Right atrium auricular region (tissue), 2 donors: ENCODE measurements at regions not wholly inside any gene's neighbourhood (a gene's known extent, or its start where the extent isn't known, plus 50 kb on each side); places are given as distances from the start of the nearest gene placed in this dataset.
A peak's percentile ranks its signal among the peaks of the same experiment; 100 is the strongest.
"Not testable (repeated sequence)": the region's sequence is repeated elsewhere in the genome, so short reads cannot be mapped to it uniquely, and the experiment has no call there.

ENCODE experiments used
- DNase-seq: peaks from one replicate; pipeline ENCODE4 v3.0.0-alpha.2; 2019; ENCODE audit warnings: low spot score
- H3K27ac ChIP-seq, 2 donors: fragments of 200-600 bp; sonication (generic); 1 replicate in 1 of 2; 2 replicates in 1 of 2; pipeline ENCODE4 v1.5.1; 2016 to 2019
- H3K27me3 ChIP-seq, 2 donors: fragments of 200-600 bp; sonication (generic); one replicate each; pipeline versions ENCODE4 v1.5.1 to v1.6.0; 2017 to 2019
- H3K36me3 ChIP-seq: fragments of 200-600 bp; sonication (generic); one replicate; pipeline ENCODE4 v1.5.1; 2016
- H3K4me1 ChIP-seq, 2 donors: fragments of 200-600 bp; sonication (generic); one replicate each; pipeline versions ENCODE4 v1.5.1 to v1.6.0; 2017 to 2019
- H3K4me3 ChIP-seq, 2 donors: fragments of 200-600 bp; sonication (generic); 1 replicate in 1 of 2; 2 replicates in 1 of 2; pipeline ENCODE4 v1.5.1; 2017 to 2019; ENCODE audit warnings: mild to moderate bottlenecking in 1 of 2, moderate library complexity in 1 of 2
- H3K9me3 ChIP-seq, 2 donors: fragments of 200-600 bp; sonication (generic); one replicate each; pipeline ENCODE4 v1.5.1; 2019
- CTCF ChIP-seq, 2 donors: fragments of 200-600 bp; sonication (generic); IDR thresholded peaks; one replicate each; pipeline ENCODE4 v1.5.1; 2019; ENCODE audit warnings: antibody characterized with exemption in 2 of 2

DNA sequence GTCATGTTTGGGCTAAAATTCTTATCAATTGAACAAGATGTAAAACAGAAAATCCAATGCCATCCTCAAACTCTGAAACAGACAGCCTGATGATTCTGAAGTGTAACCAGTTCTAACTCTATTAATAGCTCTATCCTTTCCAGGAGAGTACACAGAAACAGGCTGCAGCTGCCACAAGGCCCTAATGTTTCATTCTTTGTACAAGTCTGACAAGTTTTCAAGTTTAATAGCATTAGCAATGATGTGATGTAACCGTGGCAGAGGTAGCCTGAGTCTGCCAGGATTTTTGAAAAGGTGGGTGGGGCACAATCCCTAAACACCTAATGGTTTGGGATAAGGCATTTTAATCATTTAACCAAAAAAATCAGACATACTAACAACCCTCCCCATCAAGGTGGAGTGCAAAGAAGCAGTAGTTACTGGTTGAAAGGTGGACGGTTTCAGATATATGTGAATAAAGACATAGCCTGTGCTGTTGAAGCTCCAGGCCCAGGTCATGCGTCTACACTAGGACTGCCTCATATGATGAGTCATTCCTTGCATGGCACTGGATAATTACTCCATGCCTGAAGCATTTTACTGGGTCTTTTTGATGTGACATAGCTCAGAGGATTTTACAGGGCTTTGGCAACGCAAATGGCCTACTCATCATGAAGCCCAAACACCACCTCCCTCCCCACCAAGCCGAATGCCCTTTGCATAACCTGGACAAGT, 145.1 kb upstream of the GRIP1 start:
- no peaks in the 10 kb centered on the region for H3K36me3 ChIP-seq
- H3K27me3 ChIP-seq = no peaks in the 10 kb centered on the region
- H3K4me3 ChIP-seq = no peak overlapping the region
- H3K27ac ChIP-seq = peak overlapping the region in 1 of 2 donors; percentile 66
- DNase-seq = no peak
- no peak for TF ChIP-seq CTCF (IDR thresholded peaks at IDR 0.05)
- H3K4me1 ChIP-seq = no peaks in the 10 kb centered on the region
- no peaks in the 10 kb centered on the region for H3K9me3 ChIP-seq

GRCh38 chr12:66825921-66826320, 147.0 kb upstream of the GRIP1 start:
- DNase-seq = not testable (repeated sequence)

GRCh38 chr12:66829660-66830325, 150.9 kb upstream of the GRIP1 start:
- H3K27ac ChIP-seq = no peak overlapping the region
- DNase-seq = no peak
- no peaks in the 10 kb centered on the region for H3K36me3 ChIP-seq

More at GRCh38 chr12:66825921-66826320, 147.0 kb upstream of the GRIP1 start:
- not testable (repeated sequence) for H3K4me3 ChIP-seq, H3K4me1 ChIP-seq, H3K27ac ChIP-seq, H3K27me3 ChIP-seq, H3K36me3 ChIP-seq, H3K9me3 ChIP-seq

DNA sequence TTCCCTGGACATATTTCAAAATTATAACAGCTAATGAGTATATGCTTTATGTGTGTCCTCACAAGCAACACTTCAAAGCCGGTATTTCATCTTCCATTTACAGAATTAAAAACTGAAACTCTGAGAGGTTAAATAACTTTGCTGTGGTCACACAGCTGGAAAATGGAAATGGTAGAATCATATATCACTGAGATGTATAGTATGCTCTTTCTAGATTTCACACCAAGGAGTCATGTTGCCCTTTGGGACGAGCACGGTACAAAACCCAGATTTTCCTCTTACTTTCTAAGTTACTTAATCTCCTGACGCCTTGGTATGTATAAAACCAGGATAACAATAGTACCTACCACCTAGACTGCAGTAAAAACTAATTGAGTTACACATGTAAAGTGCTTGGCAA, 152.6 kb upstream of the GRIP1 start:
- no peak for TF ChIP-seq CTCF (IDR thresholded peaks at IDR 0.05)
- Histone ChIP-seq H3K27me3 (no peaks in the 10 kb centered on the region), H3K9me3 (no peaks in the 10 kb centered on the region), H3K36me3 (no peaks in the 10 kb centered on the region), H3K27ac (no peak overlapping the region), H3K4me3 (no peak overlapping the region), H3K4me1 (no peaks in the 10 kb centered on the region)
- no peak for DNase-seq

More at GRCh38 chr12:66829660-66830325, 150.9 kb upstream of the GRIP1 start:
- no peak for TF ChIP-seq CTCF (IDR thresholded peaks at IDR 0.05)
- H3K4me3 ChIP-seq = no peak overlapping the region
- no peaks in the 10 kb centered on the region for H3K27me3 ChIP-seq
- H3K4me1 ChIP-seq = no peaks in the 10 kb centered on the region
- H3K9me3 ChIP-seq = no peaks in the 10 kb centered on the region

GRCh38 chr12:66832997-66833396, 154.1 kb upstream of the GRIP1 start:
- no peak for DNase-seq
- Histone ChIP-seq H3K36me3 (no peaks in the 10 kb centered on the region), H3K27me3 (no peaks in the 10 kb centered on the region), H3K4me1 (no peaks in the 10 kb centered on the region), H3K4me3 (no peak overlapping the region), H3K27ac (no peak overlapping the region), H3K9me3 (no peaks in the 10 kb centered on the region)
- TF ChIP-seq CTCF (IDR thresholded peaks at IDR 0.05) = no peak

- H3K27ac ChIP-seq = no peak overlapping the region
- no peaks in the 10 kb centered on the region for H3K4me1 ChIP-seq
- no peaks in the 10 kb centered on the region for H3K27me3 ChIP-seq
- H3K9me3 ChIP-seq = no peaks in the 10 kb centered on the region
- TF ChIP-seq CTCF (IDR thresholded peaks at IDR 0.05) = no peak
- DNase-seq = no peak
- H3K36me3 ChIP-seq = no peaks in the 10 kb centered on the region
- H3K4me3 ChIP-seq = no peak overlapping the region
Observed at GRCh38 chr12:66836623-66837310, 157.9 kb upstream of the GRIP1 start.
